ENCODE measurements at regions not wholly inside any gene's neighbourhood (a gene's known extent, or its start where the extent isn't known, plus 50 kb on each side); places are given as distances from the start of the nearest gene placed in this dataset.

- Histone ChIP-seq H3K9me3 (no peaks in the 10 kb centered on the region), H3K27me3 (no peaks in the 10 kb centered on the region), H3K4me3 (ENCODE audit: low read depth, low read length) (no peak overlapping the region), H3K4me1 (peaks cover 60% of the 10 kb centered on the region), H3K36me3 (peaks cover 13% of the 10 kb centered on the region)
- DNase-seq: no peak
- TF ChIP-seq CTCF (IDR thresholded peaks at IDR 0.05; ENCODE audit: low read depth, low read length): no peak
Measured at GRCh38 chr4:173929921-173930320, 353.5 kb downstream of the FBXO8 start.

GRCh38 chr4:173924561-173924960 lies 358.9 kb downstream of the FBXO8 start:
- peaks cover 21% of the 10 kb centered on the region for H3K36me3 ChIP-seq
- H3K27me3 ChIP-seq: no peaks in the 10 kb centered on the region
- no peaks in the 10 kb centered on the region for H3K9me3 ChIP-seq
- DNase-seq: no peak
- peaks cover 24% of the 10 kb centered on the region for H3K4me1 ChIP-seq
- H3K4me3 ChIP-seq (ENCODE audit: low read depth, low read length): no peak overlapping the region
- no peak for TF ChIP-seq CTCF (IDR thresholded peaks at IDR 0.05; ENCODE audit: low read depth, low read length)

GRCh38 chr4:173919861-173920260 lies 363.6 kb downstream of the FBXO8 start:
- Histone ChIP-seq H3K4me3 (ENCODE audit: low read depth, low read length) (no peak overlapping the region), H3K36me3 (peaks cover 7% of the 10 kb centered on the region), H3K4me1 (peaks cover 8% of the 10 kb centered on the region; the same call in 1 of the 2 replicates), H3K9me3 (no peaks in the 10 kb centered on the region), H3K27me3 (no peaks in the 10 kb centered on the region)
- no peak for DNase-seq
- no peak for TF ChIP-seq CTCF (IDR thresholded peaks at IDR 0.05; ENCODE audit: low read depth, low read length)

- no peak for TF ChIP-seq CTCF (IDR thresholded peaks at IDR 0.05; ENCODE audit: low read depth, low read length)
- no peaks in the 10 kb centered on the region for H3K9me3 ChIP-seq
- H3K4me3 ChIP-seq (ENCODE audit: low read depth, low read length): no peak overlapping the region
- DNase-seq: no peak
- H3K27me3 ChIP-seq: no peaks in the 10 kb centered on the region
- peaks cover under 1% of the 10 kb centered on the region; the same call in 1 of the 2 replicates for H3K4me1 ChIP-seq
- peaks cover 3% of the 10 kb centered on the region for H3K36me3 ChIP-seq
Measured at GRCh38 chr4:173919196-173919595, 364.3 kb downstream of the FBXO8 start.

GRCh38 chr4:173917255-173917960 lies 366.1 kb downstream of the FBXO8 start:
- Histone ChIP-seq H3K27me3 (no peaks in the 10 kb centered on the region), H3K36me3 (no peaks in the 10 kb centered on the region; the same call in none of the 2 replicates), H3K4me3 (ENCODE audit: low read depth, low read length) (no peak overlapping the region), H3K9me3 (no peaks in the 10 kb centered on the region; the same call in 1 of the 2 replicates), H3K4me1 (no peaks in the 10 kb centered on the region)
- DNase-seq: no peak
- no peak for TF ChIP-seq CTCF (IDR thresholded peaks at IDR 0.05; ENCODE audit: low read depth, low read length)

- Histone ChIP-seq H3K36me3 (no peaks in the 10 kb centered on the region), H3K9me3 (no peaks in the 10 kb centered on the region; the same call in 1 of the 2 replicates), H3K4me3 (ENCODE audit: low read depth, low read length) (no peak overlapping the region), H3K4me1 (peaks cover 3% of the 10 kb centered on the region; the same call in 1 of the 2 replicates), H3K27me3 (no peaks in the 10 kb centered on the region)
- TF ChIP-seq CTCF (IDR thresholded peaks at IDR 0.05; ENCODE audit: low read depth, low read length): no peak
- no peak for DNase-seq
Measured at GRCh38 chr4:173913496-173913895, 370.0 kb downstream of the FBXO8 start.

All from BE2C (cell line).